ENCODE measurements at regions not wholly inside any gene's neighbourhood (a gene's known extent, or its start where the extent isn't known, plus 50 kb on each side); places are given as distances from the start of the nearest gene placed in this dataset.

- TF ChIP-seq CTCF (conservative IDR thresholded peaks at IDR 0.05; ENCODE audit: low read length) = no peak
- TF ChIP-seq EZH2phosphoT487 (IDR thresholded peaks at IDR 0.05; ENCODE audit: borderline replicate concordance) = no peak
Measured at GRCh38 chr9:3742586-3742985, 216.8 kb upstream of the RFX3 start.

Data from Loucy (cell line).